PC-3 (cell line): ENCODE measurements at regions not wholly inside any gene's neighbourhood (a gene's known extent, or its start where the extent isn't known, plus 50 kb on each side); places are given as distances from the start of the nearest gene placed in this dataset.

Source experiments
- CTCF ChIP-seq: fragments of 300-600 bp; sonication (generic); conservative IDR thresholded peaks from 2 replicates; pipeline ENCODE4 v1.5.1; 2017; ENCODE audit warnings: antibody characterized with exemption, low read depth, mild to moderate bottlenecking, low read length
- EZH2 ChIP-seq: fragments of 300-600 bp; sonication (generic); IDR thresholded peaks from one replicate; pipeline ENCODE4 v1.6.1; 2017; ENCODE audit warnings: antibody characterized with exemption, mild to moderate bottlenecking, low read length; ENCODE audit not compliant: unreplicated experiment

DNA sequence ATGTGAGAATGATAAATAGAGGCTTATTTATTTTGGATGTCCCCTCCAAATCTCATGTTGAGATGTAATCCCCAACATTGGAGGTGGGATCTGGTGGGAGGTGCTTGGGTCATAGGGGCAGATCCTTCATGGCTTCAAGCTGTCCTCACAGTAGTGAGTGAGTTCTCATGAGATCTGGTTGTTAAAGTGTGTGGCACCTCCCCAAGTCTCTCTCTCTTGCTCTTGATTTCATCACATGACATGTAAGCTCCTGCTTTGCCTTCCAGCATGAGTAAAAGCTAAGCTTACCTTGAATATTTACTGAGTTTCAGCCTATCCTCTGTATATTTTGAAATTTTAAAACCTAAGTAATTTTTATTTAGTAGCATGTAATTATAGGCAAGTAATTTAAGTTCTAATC lies 444.9 kb downstream of the ARL4A start:
- TF ChIP-seq CTCF, result no peak
- no peak for TF ChIP-seq EZH2
